ENCODE measurements at regions not wholly inside any gene's neighbourhood (a gene's known extent, or its start where the extent isn't known, plus 50 kb on each side); places are given as distances from the start of the nearest gene placed in this dataset.

GRCh38 chr15:49742381-49742780 is 121.5 kb downstream of the DTWD1 start:
- H3K4me3 ChIP-seq (ENCODE audit: low read depth, low read length): no peak overlapping the region
- H3K36me3 ChIP-seq (ENCODE audit: control insufficient read depth in 2 of 2, insufficient read depth in 1 of 2, low read length in 2 of 2): no peaks in the 10 kb centered on the region
- ChIA-PET CTCF (no interaction called here), POLR2A (no interaction called here)
- no peak overlapping the region for H3K27ac ChIP-seq (ENCODE audit: extremely low read depth, low read depth, low read length)
- no peaks in the 10 kb centered on the region for H3K4me1 ChIP-seq (ENCODE audit: control insufficient read depth, insufficient read depth, low read length)
- no peaks in the 10 kb centered on the region for H3K9me3 ChIP-seq (ENCODE audit: control insufficient read depth, insufficient read depth, low read depth, low read length)
- TF ChIP-seq PATZ1 (tag by site-specific recombination; IDR thresholded peaks at IDR 0.05): no peak
- TF ChIP-seq ZBTB48 (tag by site-specific recombination; IDR thresholded peaks at IDR 0.05): no peak
- no peak for TF ChIP-seq PBX3 (CRISPR knock-in tag; IDR thresholded peaks at IDR 0.05)
- no peak for TF ChIP-seq ZNF843 (tag by site-specific recombination; IDR thresholded peaks at IDR 0.05)
- no peak for TF ChIP-seq ZNF791 (tag by site-specific recombination; IDR thresholded peaks at IDR 0.05)
- TF ChIP-seq SP7 (tag by site-specific recombination; IDR thresholded peaks at IDR 0.05): no peak
- TF ChIP-seq ZXDB (tag by site-specific recombination; IDR thresholded peaks at IDR 0.05): no peak

- TF ChIP-seq ZNF624 (tag by site-specific recombination; IDR thresholded peaks at IDR 0.05) (no peak), ZNF544 (tag by site-specific recombination; IDR thresholded peaks at IDR 0.05) (no peak), ZNF366 (tag by site-specific recombination; conservative IDR thresholded peaks at IDR 0.05) (no peak), TRIM28 (IDR thresholded peaks at IDR 0.05; ENCODE audit: borderline replicate concordance, low read length) (no peak), FEZF1 (tag by site-specific recombination; IDR thresholded peaks at IDR 0.05) (no peak)
- Histone ChIP-seq H3K9me3 (ENCODE audit: control insufficient read depth, insufficient read depth, low read depth, low read length) (no peaks in the 10 kb centered on the region), H3K27ac (ENCODE audit: extremely low read depth, low read depth, low read length) (no peak overlapping the region), H3K4me3 (ENCODE audit: low read depth, low read length) (no peak overlapping the region), H3K36me3 (ENCODE audit: control insufficient read depth in 2 of 2, insufficient read depth in 1 of 2, low read length in 2 of 2) (no peaks in the 10 kb centered on the region), H3K4me1 (ENCODE audit: control insufficient read depth, insufficient read depth, low read length) (no peaks in the 10 kb centered on the region)
- POLR2A ChIA-PET: no interaction called here
- CTCF ChIA-PET: no interaction called here
Measured at GRCh38 chr15:49747340-49747739, 126.5 kb downstream of the DTWD1 start.

- no peaks in the 10 kb centered on the region for H3K9me3 ChIP-seq (ENCODE audit: control insufficient read depth, insufficient read depth, low read depth, low read length)
- ChIA-PET CTCF (interaction anchor here (0.6 kb wide), 1 partner anchor 69 kb away, joined by 3 read pairs; no protein-coding TSS in a partner anchor), POLR2A (no interaction called here)
- TF ChIP-seq ZEB2 (tag by site-specific recombination; IDR thresholded peaks at IDR 0.05) (no peak), ZNF148 (tag by site-specific recombination; IDR thresholded peaks at IDR 0.05; ENCODE audit: borderline replicate concordance) (no peak), INSM2 (tag by site-specific recombination; IDR thresholded peaks at IDR 0.05) (no peak), KLF9 (tag by site-specific recombination; IDR thresholded peaks at IDR 0.05; ENCODE audit: low read depth) (no peak), ZSCAN18 (tag by site-specific recombination; IDR thresholded peaks at IDR 0.05) (no peak), ZBTB20 (tag by site-specific recombination; IDR thresholded peaks at IDR 0.05) (no peak), ZNF416 (tag by site-specific recombination; IDR thresholded peaks at IDR 0.05) (no peak), PRDM10 (tag by site-specific recombination; IDR thresholded peaks at IDR 0.05) (no peak), ZNF433 (tag by site-specific recombination; IDR thresholded peaks at IDR 0.05; ENCODE audit: low read depth) (no peak)
Measured at GRCh38 chr15:49748791-49749190, 127.9 kb downstream of the DTWD1 start.

More at GRCh38 chr15:49748791-49749190, 127.9 kb downstream of the DTWD1 start:
- H3K36me3 ChIP-seq (ENCODE audit: control insufficient read depth in 2 of 2, insufficient read depth in 1 of 2, low read length in 2 of 2): no peaks in the 10 kb centered on the region
- no peaks in the 10 kb centered on the region for H3K4me1 ChIP-seq (ENCODE audit: control insufficient read depth, insufficient read depth, low read length)
- no peak overlapping the region for H3K4me3 ChIP-seq (ENCODE audit: low read depth, low read length)
- no peak overlapping the region for H3K27ac ChIP-seq (ENCODE audit: extremely low read depth, low read depth, low read length)
